Erythroblast (primary cell): ENCODE measurements at regions not wholly inside any gene's neighbourhood (a gene's known extent, or its start where the extent isn't known, plus 50 kb on each side); places are given as distances from the start of the nearest gene placed in this dataset.
"Not testable (repeated sequence)": the region's sequence is repeated elsewhere in the genome, so short reads cannot be mapped to it uniquely, and the experiment has no call there.

ENCODE experiments used
- DNase-seq, 2 experiments: peaks; one replicate each; lab custom pipeline; 2025; lab: John Stamatoyannopoulos, UW
- GATA1 ChIP-seq: IDR thresholded peaks from 2 replicates; pipeline ENCODE4 v1.6.1; 2011; ENCODE audit warnings: low read depth, mild to moderate bottlenecking, control low read depth, low read length, moderate library complexity
- POLR2A ChIP-seq: IDR thresholded peaks from 2 replicates; pipeline ENCODE4 v1.6.1; 2011; ENCODE audit warnings: mild to moderate bottlenecking, low read length

DNA sequence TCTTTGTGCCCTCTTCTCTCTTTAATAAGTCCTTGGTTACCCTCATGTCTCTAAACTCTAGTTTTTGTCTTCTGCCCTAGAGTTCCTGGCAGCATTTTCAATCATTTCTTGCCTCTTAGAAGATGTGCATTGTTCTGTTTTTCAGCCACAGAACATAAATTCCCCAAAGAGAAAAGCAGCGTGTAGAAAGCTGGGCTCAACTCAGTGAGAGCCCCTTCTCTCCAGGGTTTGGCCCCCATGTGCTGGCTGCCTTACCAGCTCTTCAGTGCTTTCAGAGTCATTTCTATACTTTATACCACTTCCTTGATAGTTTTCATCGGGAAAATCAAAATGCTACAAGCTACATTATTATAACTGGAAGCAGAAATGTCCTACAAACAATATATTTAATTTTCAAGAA is 369.1 kb upstream of the GRM7 start:
- TF ChIP-seq GATA1 (no peak), POLR2A (no peak)
- DNase-seq, result no peak

GRCh38 chr3:6492306-6492705 is 368.6 kb upstream of the GRM7 start:
- DNase-seq, result no peak
- TF ChIP-seq GATA1 (no peak), POLR2A (no peak)

DNA sequence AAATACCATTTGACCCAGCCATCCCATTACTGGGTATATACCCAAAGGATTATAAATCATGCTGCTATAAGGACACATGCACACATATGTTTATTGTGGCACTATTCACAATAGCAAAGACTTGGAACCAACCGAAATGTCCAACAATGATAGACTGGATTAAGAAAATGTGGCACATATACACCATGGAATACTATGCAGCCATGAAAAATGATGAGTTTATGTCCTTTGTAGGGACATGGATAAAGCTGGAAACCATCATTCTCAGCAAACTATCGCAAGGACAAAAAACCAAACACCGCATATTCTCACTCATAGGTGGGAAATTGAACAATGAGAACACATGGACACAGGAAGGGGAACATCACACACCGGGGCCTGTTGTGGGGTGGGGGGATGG is 362.0 kb upstream of the GRM7 start:
- DNase-seq, result not testable (repeated sequence)

GRCh38 chr3:6504347-6504746 is 356.6 kb upstream of the GRM7 start:
- no peak for TF ChIP-seq POLR2A
- TF ChIP-seq GATA1, result no peak
- no peak for DNase-seq

DNA sequence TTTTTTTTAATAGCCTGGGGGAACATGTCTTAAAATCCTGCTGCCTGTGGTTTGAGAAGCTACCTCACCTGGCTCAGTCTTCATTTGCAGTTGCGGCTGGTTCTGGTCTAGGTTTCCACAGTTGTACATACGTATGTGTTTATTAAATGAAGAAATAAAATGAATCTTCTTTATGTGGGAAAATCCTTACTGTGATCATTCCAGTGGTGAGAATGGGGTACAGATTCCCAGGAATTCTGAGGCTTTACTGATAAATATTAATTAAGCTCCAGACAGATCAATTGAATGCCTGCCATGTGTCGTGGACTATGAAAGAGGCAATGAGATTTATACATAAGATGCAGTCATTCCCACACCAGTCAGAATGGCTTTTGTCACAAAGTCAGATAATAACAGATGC is 356.1 kb upstream of the GRM7 start:
- no peak for DNase-seq
- TF ChIP-seq GATA1 (no peak), POLR2A (no peak)

DNA sequence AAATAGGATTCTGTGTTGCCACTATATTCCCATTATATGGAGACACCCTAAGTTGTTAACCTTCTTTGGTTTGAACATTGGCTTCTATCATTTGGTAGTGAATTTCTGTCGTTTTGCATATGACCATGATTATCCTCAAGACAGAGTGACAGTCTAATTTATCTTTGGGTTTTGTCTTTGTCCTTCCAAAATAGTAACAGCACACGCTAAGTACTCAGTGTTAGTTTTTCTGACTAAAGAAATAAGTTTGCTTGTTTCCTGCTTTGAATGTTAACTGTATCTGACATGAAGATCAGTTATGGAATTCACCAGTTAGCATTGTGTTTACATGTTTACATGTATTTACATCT is 352.5 kb upstream of the GRM7 start:
- no peak for TF ChIP-seq GATA1
- TF ChIP-seq POLR2A, result no peak
- no peak for DNase-seq

DNA sequence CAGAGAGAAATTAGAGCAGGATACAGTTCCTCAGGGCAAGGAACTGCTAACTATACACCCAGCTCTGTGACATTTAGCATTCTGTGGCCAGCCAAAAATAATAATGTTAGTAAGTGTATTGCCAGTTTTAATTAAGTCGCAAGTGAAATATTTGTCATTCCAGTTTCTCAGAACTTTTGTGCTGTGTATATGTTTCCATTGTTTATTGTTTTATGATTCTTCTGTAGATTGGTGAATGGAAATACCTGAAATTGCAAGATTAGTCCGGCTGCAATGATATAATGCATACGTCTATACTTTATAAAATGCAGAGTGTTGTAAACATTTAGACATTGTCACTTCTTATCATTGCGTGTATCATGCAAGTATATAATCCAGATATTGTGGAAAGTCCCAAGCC is 351.3 kb upstream of the GRM7 start:
- no peak for DNase-seq
- no peak for TF ChIP-seq POLR2A
- TF ChIP-seq GATA1, result no peak

DNA sequence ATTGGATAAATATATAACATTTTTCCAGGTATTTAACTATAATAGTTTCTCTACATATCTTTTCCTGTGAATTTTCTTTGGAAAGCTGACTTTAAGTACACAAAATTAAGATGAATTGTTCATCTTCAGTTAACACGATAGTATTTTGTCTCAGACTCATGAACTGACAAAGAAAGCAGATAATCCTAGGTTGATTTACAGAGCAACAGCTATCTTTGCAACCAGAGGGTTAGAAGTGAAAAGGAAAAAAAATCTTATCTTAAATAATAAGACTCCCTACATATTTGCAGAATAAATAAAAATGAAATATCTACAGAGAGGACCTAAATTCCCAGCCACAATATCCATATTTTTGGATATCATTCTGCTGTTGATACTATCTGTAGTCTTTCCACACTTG is 350.2 kb upstream of the GRM7 start:
- TF ChIP-seq GATA1, result no peak
- TF ChIP-seq POLR2A, result no peak
- no peak for DNase-seq

DNA sequence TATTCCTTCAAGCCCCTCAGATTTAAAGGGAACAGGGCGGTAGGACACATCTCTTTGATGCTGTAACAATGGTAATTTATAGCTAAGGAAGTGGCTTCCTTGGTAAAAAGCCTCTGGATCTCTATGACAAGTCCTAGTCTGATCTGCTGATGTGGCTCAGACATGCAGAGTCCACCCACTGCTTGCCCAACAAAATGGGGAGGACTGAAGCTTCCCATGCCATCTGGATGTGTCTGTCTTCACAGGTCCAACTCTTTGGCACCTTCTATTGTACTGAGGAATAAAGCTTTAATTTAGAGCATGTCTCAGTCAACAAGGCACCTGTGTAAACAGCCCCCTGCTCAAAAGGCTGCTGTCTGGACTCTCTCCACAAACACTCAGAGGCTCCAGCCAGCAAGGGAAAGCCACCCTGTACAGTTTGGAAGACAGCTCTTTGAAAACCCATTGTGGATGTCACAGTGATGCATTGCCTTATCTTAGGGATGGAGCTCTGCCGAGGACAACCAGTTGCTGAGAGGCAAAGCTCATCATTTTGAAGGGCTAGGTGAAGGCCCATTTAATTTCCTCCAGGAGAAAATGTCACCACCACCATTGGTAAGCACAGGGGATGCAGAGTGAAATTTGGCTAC is 348.6 kb upstream of the GRM7 start:
- no peak for TF ChIP-seq GATA1
- no peak for TF ChIP-seq POLR2A
- no peak for DNase-seq

DNA sequence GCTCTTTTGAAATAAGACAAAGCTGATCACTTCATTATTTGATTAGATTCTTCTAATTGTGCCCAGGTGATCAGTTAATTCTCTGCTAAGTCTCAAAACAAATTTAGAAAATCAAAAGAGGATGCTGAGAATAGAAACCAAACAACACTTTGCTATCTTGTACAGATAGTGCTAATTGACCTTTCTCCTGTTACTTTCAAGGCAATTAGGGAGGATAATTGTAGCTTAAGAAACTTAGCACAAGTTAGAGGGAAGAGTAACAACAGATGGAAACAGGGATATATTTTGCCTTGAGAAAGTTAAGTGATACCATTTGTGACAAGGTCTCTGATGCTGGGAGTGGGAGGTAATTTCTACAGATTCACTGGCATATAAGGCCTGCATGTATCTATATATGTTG is 344.8 kb upstream of the GRM7 start:
- DNase-seq, result no peak
- TF ChIP-seq POLR2A, result no peak
- no peak for TF ChIP-seq GATA1

GRCh38 chr3:6516694-6517093 is 344.2 kb upstream of the GRM7 start:
- no peak for DNase-seq
- TF ChIP-seq GATA1 (no peak), POLR2A (no peak)

- DNase-seq, result no peak
- no peak for TF ChIP-seq POLR2A
- TF ChIP-seq GATA1, result no peak
Observed at GRCh38 chr3:6518709-6519345, 342.1 kb upstream of the GRM7 start.

DNA sequence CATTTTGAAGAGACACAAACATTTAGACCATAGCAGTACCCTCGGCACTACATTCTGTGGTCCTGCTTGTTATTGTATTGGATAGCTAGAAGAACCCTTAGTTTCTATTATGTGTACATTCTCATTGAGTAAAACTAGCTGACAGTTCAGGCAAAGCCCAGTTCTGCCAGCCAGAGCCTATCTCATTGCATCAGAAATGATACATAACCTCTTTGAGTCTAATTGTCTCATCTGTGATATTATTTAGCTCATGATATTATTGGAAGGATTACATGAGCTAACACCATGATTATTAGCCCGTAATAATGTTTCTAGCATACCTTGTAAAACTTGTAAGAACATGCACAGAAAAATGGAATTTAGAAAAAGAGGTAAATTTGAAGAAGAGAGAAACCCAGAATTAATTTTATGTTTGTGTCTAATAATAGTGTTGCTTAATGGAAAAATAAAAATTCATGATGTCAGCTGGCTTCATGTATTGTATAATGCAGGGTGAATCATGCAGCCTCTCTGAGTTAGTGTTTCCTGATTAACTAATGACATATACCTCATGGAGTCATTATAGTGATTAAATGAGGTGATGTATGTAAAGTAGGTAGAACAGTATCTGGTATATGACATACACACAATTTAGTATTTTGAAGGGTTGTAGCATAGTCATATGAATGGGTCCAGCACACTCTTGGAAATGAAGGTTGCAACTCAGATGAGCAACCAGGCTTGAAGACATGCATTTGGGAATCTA is 339.4 kb upstream of the GRM7 start:
- DNase-seq, result no peak
- TF ChIP-seq GATA1, result no peak

GRCh38 chr3:6522191-6522590 is 338.7 kb upstream of the GRM7 start:
- no peak for DNase-seq

More at GRCh38 chr3:6522191-6522590, 338.7 kb upstream of the GRM7 start:
- no peak for TF ChIP-seq GATA1
- no peak for TF ChIP-seq POLR2A
